SK-N-SH (cell line): ENCODE measurements at regions not wholly inside any gene's neighbourhood (a gene's known extent, or its start where the extent isn't known, plus 50 kb on each side); places are given as distances from the start of the nearest gene placed in this dataset.

Experiments
- CTCF ChIA-PET: fragments of 300-600, 350-600 bp; formaldehyde crosslinking; extraction: SDS; loops from one replicate; lab custom pipeline; 2021; lab: Yijun Ruan, JAX
- POLR2A ChIA-PET: fragments of 350-600 bp; sonication (Branson Sonifier 250); formaldehyde crosslinking; extraction: SDS; loops from one replicate; lab custom pipeline; 2020; ENCODE audit warnings: antibody characterized with exemption, inconsistent platforms; lab: Yijun Ruan, JAX
- DNase-seq: peaks from one replicate; pipeline ENCODE4 v3.0.0; 2012
- H2AFZ ChIP-seq: fragments of 200-600 bp; sonication (generic); 2 replicates; pipeline ENCODE4 v1.8.1; 2016; ENCODE audit warnings: antibody characterized with exemption, mild to moderate bottlenecking, low read depth
- H3F3A ChIP-seq: fragments of 200-600 bp; sonication (generic); replicated peaks from 2 replicates; pipeline ENCODE3; 2016; ENCODE audit warnings: antibody characterized with exemption, mild to moderate bottlenecking; ENCODE audit not compliant: insufficient read depth
- H3K27ac ChIP-seq, 2 experiments: fragments of 200-500 bp in 1 of 2; fragments of 200-600 bp in 1 of 2; sonication (Bioruptor generic) in 1 of 2; sonication (generic), shearing (Covaris generic) in 1 of 2; 2 replicates each; pipeline versions ENCODE4 v1.5.1 to v1.6.1; 2014 to 2016; ENCODE audit warnings: low read depth in 2 of 2, inconsistent platforms in 1 of 2, low read length in 1 of 2, mild to moderate bottlenecking in 1 of 2, mixed read lengths in 1 of 2
- H3K27me3 ChIP-seq: fragments of 200-600 bp; sonication (generic), shearing (Covaris generic); 2 replicates; pipeline ENCODE4 v1.6.1; 2016; ENCODE audit warnings: mixed run types; ENCODE audit not compliant: insufficient read depth
- H3K36me3 ChIP-seq, 2 experiments: fragments of 200-500 bp in 1 of 2; fragments of 200-600 bp in 1 of 2; sonication (Bioruptor generic) in 1 of 2; sonication (generic) in 1 of 2; replicated peaks in 1 of 2; 2 replicates each; pipeline versions ENCODE3 to v1.5.1; 2014 to 2016; ENCODE audit warnings: low read length in 1 of 2, mild to moderate bottlenecking in 1 of 2; ENCODE audit not compliant: insufficient read depth in 2 of 2, control insufficient read depth in 1 of 2
- H3K4me1 ChIP-seq, 2 experiments: fragments of 200-500 bp in 1 of 2; fragments of 200-600 bp in 1 of 2; sonication (Bioruptor generic) in 1 of 2; sonication (generic), shearing (Covaris generic) in 1 of 2; 2 replicates each; pipeline versions ENCODE4 v1.5.1 to v1.6.1; 2014 to 2016; ENCODE audit warnings: low read depth in 1 of 2, low read length in 1 of 2, mixed run types in 1 of 2; ENCODE audit not compliant: insufficient read depth in 2 of 2, control insufficient read depth in 1 of 2
- H3K4me2 ChIP-seq: fragments of 200-600 bp; sonication (generic), shearing (Covaris generic); 2 replicates; pipeline ENCODE4 v1.6.1; 2017; ENCODE audit warnings: mixed run types
- H3K4me3 ChIP-seq, 2 experiments: fragments of 200-500 bp in 1 of 2; fragments of 200-600 bp in 1 of 2; sonication (Bioruptor generic) in 1 of 2; sonication (generic), shearing (Covaris generic) in 1 of 2; 2 replicates each; pipeline versions ENCODE4 v1.5.1 to v1.8.1; 2014 to 2016; ENCODE audit warnings: low read depth in 2 of 2, inconsistent platforms in 1 of 2, low read length in 1 of 2, mild to moderate bottlenecking in 1 of 2, mixed read lengths in 1 of 2, moderate library complexity in 1 of 2
- H3K79me2 ChIP-seq: fragments of 200-600 bp; sonication (generic); 2 replicates; pipeline ENCODE4 v1.8.1; 2017; ENCODE audit warnings: mild to moderate bottlenecking; ENCODE audit not compliant: insufficient read depth
- H3K9ac ChIP-seq: fragments of 200-600 bp; sonication (generic); 2 replicates; pipeline ENCODE4 v1.6.1; 2017; ENCODE audit warnings: mixed run types
- H3K9me2 ChIP-seq: fragments of 200-600 bp; sonication (generic); 2 replicates; pipeline ENCODE4 v1.6.1; 2017; ENCODE audit warnings: mixed run types
- H3K9me3 ChIP-seq: fragments of 200-600 bp; sonication (generic); 2 replicates; pipeline ENCODE4 v1.6.1; 2017; ENCODE audit warnings: mixed run types, mild to moderate bottlenecking, moderate library complexity
- H4K20me1 ChIP-seq: fragments of 200-600 bp; sonication (generic); 2 replicates; pipeline ENCODE4 v1.6.1; 2017; ENCODE audit warnings: mild to moderate bottlenecking, mixed run types; ENCODE audit not compliant: insufficient read depth
- FOXM1 ChIP-seq: IDR thresholded peaks from 2 replicates; pipeline ENCODE4 v1.4.0; 2012; ENCODE audit warnings: low read depth, mild to moderate bottlenecking
- GABPA ChIP-seq: IDR thresholded peaks from 2 replicates; pipeline ENCODE4 v1.4.0; 2012; ENCODE audit warnings: low read depth, mild to moderate bottlenecking
- GATA2 ChIP-seq: sonication (generic); formaldehyde crosslinking; IDR thresholded peaks from 2 replicates; pipeline ENCODE4 v1.5.0; 2020; ENCODE audit warnings: mild to moderate bottlenecking, missing genetic modification reagents
- JUND ChIP-seq: IDR thresholded peaks from 2 replicates; pipeline ENCODE4 v1.4.0; 2012
- MEF2A ChIP-seq: IDR thresholded peaks from 2 replicates; pipeline ENCODE4 v1.4.0; 2012; ENCODE audit warnings: low read depth, borderline replicate concordance
- MXI1 ChIP-seq: IDR thresholded peaks from 2 replicates; pipeline ENCODE4 v1.6.1; 2012; ENCODE audit warnings: mild to moderate bottlenecking, low read depth, low read length, improper control_type of control experiment
- NFIC ChIP-seq: IDR thresholded peaks from 2 replicates; pipeline ENCODE4 v1.4.0; 2012; ENCODE audit warnings: borderline replicate concordance
- NRF1 ChIP-seq: IDR thresholded peaks from 2 replicates; pipeline ENCODE4 v1.6.1; 2012; ENCODE audit warnings: low read depth, mild to moderate bottlenecking, low read length
- POLR2AphosphoS5 ChIP-seq: IDR thresholded peaks from 2 replicates; pipeline ENCODE4 v1.6.1; 2012; ENCODE audit warnings: low read depth, low read length
- RXRA ChIP-seq: IDR thresholded peaks from 2 replicates; pipeline ENCODE4 v1.4.0; 2012; ENCODE audit warnings: low read depth, mild to moderate bottlenecking, borderline replicate concordance
- TAF1 ChIP-seq: IDR thresholded peaks from 2 replicates; pipeline ENCODE4 v1.6.1; 2012; ENCODE audit warnings: low read depth, mild to moderate bottlenecking, low read length, moderate library complexity, borderline replicate concordance
- TCF12 ChIP-seq: IDR thresholded peaks from 2 replicates; pipeline ENCODE4 v1.4.0; 2012
- USF2 ChIP-seq: fragments of 150-350 bp; IDR thresholded peaks from 2 replicates; pipeline ENCODE4 v1.6.1; 2017; ENCODE audit warnings: antibody characterized with exemption, low read length, low read depth, borderline replicate concordance
- WGBS: methylation state at CpG from one replicate; pipeline ENCODE4 v1.1.6; 2017; ENCODE audit warnings: low lambda C conversion rate; 5-methylcytosine and 5-hydroxymethylcytosine counted together
- TF ChIP-seq, protein P1 (sequence below): IDR thresholded peaks from 2 replicates; pipeline ENCODE4 v1.4.0; 2012; ENCODE audit warnings: low read depth, borderline replicate concordance
- TF ChIP-seq, protein P2 (sequence below): IDR thresholded peaks from 2 replicates; pipeline ENCODE4; 2012
- TF ChIP-seq, protein P3 (sequence below): IDR thresholded peaks from 2 replicates; pipeline ENCODE4 v1.4.0; 2012; ENCODE audit warnings: low read depth, borderline replicate concordance

DNA sequence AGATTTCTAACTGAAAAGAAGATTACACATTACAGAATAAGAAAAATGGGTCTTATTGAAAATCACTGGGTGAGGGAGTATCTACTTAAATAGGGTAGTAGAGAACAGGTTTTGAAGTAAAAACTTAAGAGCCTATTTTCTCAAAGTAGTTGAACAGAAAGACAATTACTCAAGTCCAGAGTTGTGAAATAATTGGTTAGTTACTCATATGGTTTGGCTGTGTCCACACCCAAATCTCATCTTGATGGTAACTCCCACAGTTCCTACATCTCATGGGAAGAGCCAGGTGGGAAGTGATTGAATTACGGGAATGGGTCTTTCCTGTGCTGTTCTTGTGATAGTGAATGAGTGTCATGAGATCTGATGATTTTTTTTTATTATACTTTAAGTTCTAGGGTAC is 1035.3 kb upstream of the GJE1 start:
- H3K4me1 ChIP-seq = no peaks in the 10 kb centered on the region
- DNase-seq = no peak
- TF ChIP-seq MEF2A = no peak
- TF ChIP-seq, protein P1, sequence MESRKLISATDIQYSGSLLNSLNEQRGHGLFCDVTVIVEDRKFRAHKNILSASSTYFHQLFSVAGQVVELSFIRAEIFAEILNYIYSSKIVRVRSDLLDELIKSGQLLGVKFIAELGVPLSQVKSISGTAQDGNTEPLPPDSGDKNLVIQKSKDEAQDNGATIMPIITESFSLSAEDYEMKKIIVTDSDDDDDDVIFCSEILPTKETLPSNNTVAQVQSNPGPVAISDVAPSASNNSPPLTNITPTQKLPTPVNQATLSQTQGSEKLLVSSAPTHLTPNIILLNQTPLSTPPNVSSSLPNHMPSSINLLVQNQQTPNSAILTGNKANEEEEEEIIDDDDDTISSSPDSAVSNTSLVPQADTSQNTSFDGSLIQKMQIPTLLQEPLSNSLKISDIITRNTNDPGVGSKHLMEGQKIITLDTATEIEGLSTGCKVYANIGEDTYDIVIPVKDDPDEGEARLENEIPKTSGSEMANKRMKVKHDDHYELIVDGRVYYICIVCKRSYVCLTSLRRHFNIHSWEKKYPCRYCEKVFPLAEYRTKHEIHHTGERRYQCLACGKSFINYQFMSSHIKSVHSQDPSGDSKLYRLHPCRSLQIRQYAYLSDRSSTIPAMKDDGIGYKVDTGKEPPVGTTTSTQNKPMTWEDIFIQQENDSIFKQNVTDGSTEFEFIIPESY = no peak
- TF ChIP-seq GATA2 = no peak
- TF ChIP-seq, all 33 proteins: peak for 0
- no peaks in the 10 kb centered on the region for H3K79me2 ChIP-seq
- ChIA-PET POLR2A (no interaction called here), CTCF (no interaction called here)
- H3K36me3 ChIP-seq = no peaks in the 10 kb centered on the region
- H4K20me1 ChIP-seq = no peaks in the 10 kb centered on the region
- H3K9me3 ChIP-seq = no peaks in the 10 kb centered on the region; the same call in 1 of the 2 replicates
- H3K4me2 ChIP-seq = no peak overlapping the region
- H3K27ac ChIP-seq = no peak overlapping the region
- H3K27me3 ChIP-seq = no peaks in the 10 kb centered on the region
- 0% methylated on average over 1 of the region's 1 CpG for WGBS
- H3K9ac ChIP-seq = no peak overlapping the region
- H3K9me2 ChIP-seq = 0 out of 2 replicates have a peak, but pooled peaks cover 3% of the 10 kb centered on the region
- H3K4me3 ChIP-seq = no peak overlapping the region
- no peak overlapping the region for H2AFZ ChIP-seq
- no peaks in the 10 kb centered on the region for H3F3A ChIP-seq

DNA sequence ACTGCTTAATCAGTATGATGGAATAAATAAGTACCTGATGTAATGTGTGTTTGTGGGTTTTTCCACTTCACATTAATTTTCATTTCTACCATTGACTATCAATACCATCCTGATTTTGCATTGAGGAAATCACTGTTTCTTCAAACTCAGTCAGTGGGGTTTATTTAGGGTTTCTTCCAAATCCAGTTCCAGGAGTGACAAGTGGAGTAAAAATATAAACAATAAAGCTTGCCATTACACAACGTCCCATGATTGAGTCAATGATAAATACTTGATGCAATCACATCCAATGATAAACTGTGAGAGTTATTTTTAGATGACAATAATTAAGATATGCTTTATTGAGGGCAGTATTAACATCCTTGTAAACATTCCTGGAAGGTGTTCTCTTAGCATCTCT is 1037.4 kb upstream of the GJE1 start:
- H3K27ac ChIP-seq = no peak overlapping the region
- ChIA-PET POLR2A (no interaction called here), CTCF (interaction anchor here (0.7 kb wide), 1 partner anchor 84 kb away, joined by 3 read pairs; no protein-coding TSS in a partner anchor)
- H4K20me1 ChIP-seq = no peaks in the 10 kb centered on the region
- H3K9me3 ChIP-seq = no peaks in the 10 kb centered on the region; the same call in 1 of the 2 replicates
- 0% methylated on average over 1 of the region's 1 CpG for WGBS
- no peak overlapping the region for H3K4me2 ChIP-seq
- no peak overlapping the region for H2AFZ ChIP-seq
- 0 out of 2 replicates have a peak, but pooled peaks cover 3% of the 10 kb centered on the region for H3K9me2 ChIP-seq
- H3K4me1 ChIP-seq = no peaks in the 10 kb centered on the region
- H3K9ac ChIP-seq = no peak overlapping the region
- no peaks in the 10 kb centered on the region for H3K79me2 ChIP-seq
- H3K36me3 ChIP-seq = no peaks in the 10 kb centered on the region
- H3K27me3 ChIP-seq = no peaks in the 10 kb centered on the region
- no peaks in the 10 kb centered on the region for H3F3A ChIP-seq
- TF ChIP-seq MEF2A = no peak
- no peak for TF ChIP-seq TAF1
- TF ChIP-seq TCF12 = no peak
- no peak for TF ChIP-seq NRF1
- DNase-seq = no peak
- no peak overlapping the region for H3K4me3 ChIP-seq

GRCh38 chr6:141088171-141088570 is 1044.6 kb upstream of the GJE1 start:
- Histone ChIP-seq H3K27ac (peak overlapping the region in 1 of 2 experiments; percentile 34; a peak in 1 of 4 replicates), H3F3A (no peaks in the 10 kb centered on the region), H3K4me1 (no peaks in the 10 kb centered on the region; a peak in 2 of 4 replicates), H3K4me3 (no peak overlapping the region), H3K9ac (no peak overlapping the region), H3K27me3 (no peaks in the 10 kb centered on the region), H3K36me3 (no peaks in the 10 kb centered on the region), H3K9me3 (no peaks in the 10 kb centered on the region), H4K20me1 (no peaks in the 10 kb centered on the region), H3K9me2 (no peaks in the 10 kb centered on the region), H3K79me2 (no peaks in the 10 kb centered on the region), H3K4me2 (no peak overlapping the region), H2AFZ (no peak overlapping the region)
- ChIA-PET POLR2A (no interaction called here), CTCF (interaction anchor here (1.3 kb wide), 1 partner anchor 41 kb away, joined by 3 read pairs; no protein-coding TSS in a partner anchor)
- DNase-seq = no peak
- TF ChIP-seq NFIC (no peak), NRF1 (no peak), MXI1 (no peak), POLR2AphosphoS5 (no peak), JUND (no peak), GATA2 (no peak), MEF2A (no peak), RXRA (no peak), FOXM1 (no peak), GABPA (no peak), USF2 (no peak)
- TF ChIP-seq, protein P2, sequence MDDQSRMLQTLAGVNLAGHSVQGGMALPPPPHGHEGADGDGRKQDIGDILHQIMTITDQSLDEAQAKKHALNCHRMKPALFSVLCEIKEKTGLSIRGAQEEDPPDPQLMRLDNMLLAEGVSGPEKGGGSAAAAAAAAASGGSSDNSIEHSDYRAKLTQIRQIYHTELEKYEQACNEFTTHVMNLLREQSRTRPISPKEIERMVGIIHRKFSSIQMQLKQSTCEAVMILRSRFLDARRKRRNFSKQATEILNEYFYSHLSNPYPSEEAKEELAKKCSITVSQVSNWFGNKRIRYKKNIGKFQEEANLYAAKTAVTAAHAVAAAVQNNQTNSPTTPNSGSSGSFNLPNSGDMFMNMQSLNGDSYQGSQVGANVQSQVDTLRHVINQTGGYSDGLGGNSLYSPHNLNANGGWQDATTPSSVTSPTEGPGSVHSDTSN = no peak
- TF ChIP-seq, protein P3, sequence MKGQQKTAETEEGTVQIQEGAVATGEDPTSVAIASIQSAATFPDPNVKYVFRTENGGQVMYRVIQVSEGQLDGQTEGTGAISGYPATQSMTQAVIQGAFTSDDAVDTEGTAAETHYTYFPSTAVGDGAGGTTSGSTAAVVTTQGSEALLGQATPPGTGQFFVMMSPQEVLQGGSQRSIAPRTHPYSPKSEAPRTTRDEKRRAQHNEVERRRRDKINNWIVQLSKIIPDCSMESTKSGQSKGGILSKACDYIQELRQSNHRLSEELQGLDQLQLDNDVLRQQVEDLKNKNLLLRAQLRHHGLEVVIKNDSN = no peak
- TF ChIP-seq, protein P1 = no peak
